ENCODE measurements at regions not wholly inside any gene's neighbourhood (a gene's known extent, or its start where the extent isn't known, plus 50 kb on each side); places are given as distances from the start of the nearest gene placed in this dataset.

GRCh38 chr4:112840061-112840460 is 203.1 kb downstream of the LARP7 start:
- no peak for TF ChIP-seq CTCF (IDR thresholded peaks at IDR 0.05; ENCODE audit: low read depth, low read length)
- H3K4me3 ChIP-seq (replicated peaks in 1 of 2; ENCODE audit: low read depth in 2 of 2, low read length in 2 of 2), result no peak overlapping the region
- DNase-seq (ENCODE audit: low read depth in 2 of 2), result peak in 1 of 2 donors; percentile 37

- H3K4me3 ChIP-seq (replicated peaks in 1 of 2; ENCODE audit: low read depth in 2 of 2, low read length in 2 of 2), result no peak overlapping the region
- DNase-seq (ENCODE audit: low read depth in 2 of 2), result no peak
- no peak for TF ChIP-seq CTCF (IDR thresholded peaks at IDR 0.05; ENCODE audit: low read depth, low read length)
Observed at GRCh38 chr4:112840619-112841018, 203.7 kb downstream of the LARP7 start.

- DNase-seq (ENCODE audit: low read depth in 2 of 2), result no peak
- H3K4me3 ChIP-seq (replicated peaks in 1 of 2; ENCODE audit: low read depth in 2 of 2, low read length in 2 of 2), result no peak overlapping the region
- TF ChIP-seq CTCF (IDR thresholded peaks at IDR 0.05; ENCODE audit: low read depth, low read length), result no peak
Observed at GRCh38 chr4:112842513-112842912, 205.6 kb downstream of the LARP7 start.

DNA sequence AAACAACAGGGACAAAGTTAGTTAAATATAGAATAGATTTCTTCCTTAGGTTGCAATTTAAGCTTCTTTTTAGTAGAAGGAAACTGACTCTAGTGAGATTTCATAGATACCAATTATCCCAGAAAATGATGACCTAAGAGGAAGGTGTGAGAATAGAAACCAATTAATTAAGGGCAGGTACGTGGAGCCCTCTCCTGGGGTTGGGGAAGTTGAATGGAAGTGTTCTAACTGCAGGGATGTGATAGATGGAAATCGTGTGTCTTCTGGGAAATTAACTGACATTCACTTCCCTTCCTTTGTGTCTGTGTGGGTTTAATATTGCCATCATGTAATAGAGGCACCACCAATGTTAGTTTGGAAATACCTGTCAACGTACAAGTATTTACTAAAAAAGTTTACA is 204.1 kb upstream of the ANK2 start:
- TF ChIP-seq CTCF (IDR thresholded peaks at IDR 0.05; ENCODE audit: low read depth, low read length), result no peak
- DNase-seq (ENCODE audit: low read depth in 2 of 2), result no peak
- no peak overlapping the region for H3K4me3 ChIP-seq (replicated peaks in 1 of 2; ENCODE audit: low read depth in 2 of 2, low read length in 2 of 2)

GRCh38 chr4:112847045-112847444 is 202.4 kb upstream of the ANK2 start:
- no peak for DNase-seq (ENCODE audit: low read depth in 2 of 2)
- no peak for TF ChIP-seq CTCF (IDR thresholded peaks at IDR 0.05; ENCODE audit: low read depth, low read length)
- no peak overlapping the region for H3K4me3 ChIP-seq (replicated peaks in 1 of 2; ENCODE audit: low read depth in 2 of 2, low read length in 2 of 2)

DNA sequence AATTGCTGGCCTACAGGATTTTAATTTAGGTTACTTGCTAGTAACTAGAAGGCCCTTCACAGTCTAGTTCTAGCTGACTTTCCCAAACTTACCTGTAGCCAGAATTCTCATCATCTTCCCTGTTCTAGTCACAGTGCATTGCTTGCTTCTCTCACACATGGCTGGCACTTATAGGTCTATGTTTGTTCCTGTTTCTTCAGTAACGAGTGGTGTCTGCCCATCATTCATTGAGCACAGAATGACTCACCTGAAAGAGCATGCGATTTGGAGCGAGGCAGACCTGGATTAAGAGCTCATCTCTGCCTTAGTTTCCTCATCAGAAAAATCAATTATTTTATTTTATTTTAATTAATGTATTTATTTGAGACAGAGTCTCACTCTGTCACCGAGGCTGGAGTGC is 201.7 kb upstream of the ANK2 start:
- no peak overlapping the region for H3K4me3 ChIP-seq (replicated peaks in 1 of 2; ENCODE audit: low read depth in 2 of 2, low read length in 2 of 2)
- no peak for DNase-seq (ENCODE audit: low read depth in 2 of 2)
- no peak for TF ChIP-seq CTCF (IDR thresholded peaks at IDR 0.05; ENCODE audit: low read depth, low read length)

DNA sequence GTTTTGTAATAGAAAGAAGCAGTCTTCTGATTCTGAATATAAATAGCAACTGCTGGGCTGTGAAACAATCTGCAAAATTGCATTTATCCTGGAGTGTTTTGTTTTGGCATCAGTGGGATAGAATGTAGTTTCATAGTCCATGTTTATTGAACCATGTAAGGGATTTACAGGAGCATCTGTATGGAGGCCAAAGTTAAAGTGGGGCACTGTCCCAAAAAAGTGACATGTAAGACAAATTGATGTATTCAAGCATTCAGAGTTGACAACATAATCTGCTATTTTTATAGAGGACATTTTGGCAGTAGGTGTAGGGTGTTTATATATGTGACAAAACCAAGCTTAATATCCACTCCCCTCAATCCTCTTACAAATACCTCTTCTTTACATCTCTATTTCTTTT is 200.5 kb upstream of the ANK2 start:
- no peak for TF ChIP-seq CTCF (IDR thresholded peaks at IDR 0.05; ENCODE audit: low read depth, low read length)
- no peak overlapping the region for H3K4me3 ChIP-seq (replicated peaks in 1 of 2; ENCODE audit: low read depth in 2 of 2, low read length in 2 of 2)

More for the DNA sequence above, 200.5 kb upstream of the ANK2 start:
- no peak for DNase-seq (ENCODE audit: low read depth in 2 of 2)

Measured in cardiac fibroblast (primary cell).